GM12891 (cell line): ENCODE measurements at regions not wholly inside any gene's neighbourhood (a gene's known extent, or its start where the extent isn't known, plus 50 kb on each side); places are given as distances from the start of the nearest gene placed in this dataset.

Source experiments
- POLR2A ChIP-seq: IDR thresholded peaks from 2 replicates; pipeline ENCODE4 v1.6.1; 2011; ENCODE audit warnings: low read depth, low read length, control low read depth
- POLR2AphosphoS5 ChIP-seq: IDR thresholded peaks from 2 replicates; pipeline ENCODE4 v1.6.1; 2011; ENCODE audit warnings: low read depth, low read length, control low read depth
- SPI1 ChIP-seq: IDR thresholded peaks from 2 replicates; pipeline ENCODE4 v1.6.1; 2011; ENCODE audit warnings: low read depth, low read length, control low read depth

- TF ChIP-seq POLR2A (no peak), SPI1 (no peak), POLR2AphosphoS5 (no peak)
These were observed 1230.2 kb upstream of the ZEB2 start for GRCh38 chr2:145750144-145750543.
